IPS-NIHi7 (cell line): ENCODE measurements at regions not wholly inside any gene's neighbourhood (a gene's known extent, or its start where the extent isn't known, plus 50 kb on each side); places are given as distances from the start of the nearest gene placed in this dataset.

ENCODE experiments used
- DNase-seq: peaks from one replicate; pipeline ENCODE4 v3.0.0; 2012; ENCODE audit warnings: mixed read lengths; ENCODE audit errors: extremely low spot score

DNA sequence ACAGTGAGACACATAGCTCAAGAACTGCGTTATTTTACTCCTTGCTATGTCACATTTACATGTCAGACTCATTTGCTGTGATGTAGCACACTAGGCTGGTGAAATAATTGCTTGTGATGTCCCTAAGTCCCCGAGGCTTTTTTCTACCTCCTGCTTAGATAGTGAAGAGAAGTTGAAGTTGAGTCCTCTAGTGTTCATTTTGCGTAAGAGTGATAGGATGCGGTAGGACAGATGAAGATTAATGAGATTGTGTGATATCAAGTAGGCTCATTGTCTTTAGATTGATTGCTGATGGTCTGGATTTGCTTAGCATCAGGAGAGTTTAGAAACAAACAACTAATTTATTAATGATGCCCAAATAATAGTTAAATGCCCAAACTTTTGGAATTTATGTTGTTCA is 173.6 kb upstream of the NUDT6 start:
- DNase-seq: peak; percentile 23

DNA sequence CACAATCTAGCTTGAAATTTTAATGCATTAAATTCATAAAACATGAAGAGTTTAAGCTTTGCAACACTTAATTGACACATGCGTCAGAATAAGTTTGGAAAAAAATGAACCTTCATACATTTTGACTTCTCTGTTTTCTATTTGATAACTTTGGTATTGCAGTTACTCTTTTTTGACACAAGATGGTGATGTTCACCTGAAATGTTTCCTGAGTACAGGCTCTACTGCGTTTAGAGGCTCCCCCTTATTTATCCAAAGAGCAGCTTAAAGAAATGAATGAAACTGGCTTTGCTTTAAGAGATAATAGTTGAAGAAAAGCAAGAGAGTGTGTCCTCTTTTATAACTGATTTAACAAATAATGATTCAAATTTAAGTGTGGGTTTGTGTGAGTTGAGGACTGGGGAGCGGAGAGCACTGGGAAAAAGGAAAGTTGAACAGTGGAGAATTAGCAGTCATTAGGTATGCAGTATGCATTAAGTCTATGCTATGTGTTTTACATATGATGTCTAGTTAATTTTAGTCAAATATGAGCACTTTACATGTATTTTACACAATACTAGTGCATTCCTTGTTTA is 180.6 kb upstream of the NUDT6 start:
- DNase-seq: peak; percentile 38

GRCh38 chr4:123104310-123105025 is 182.1 kb upstream of the NUDT6 start:
- DNase-seq: no peak

DNA sequence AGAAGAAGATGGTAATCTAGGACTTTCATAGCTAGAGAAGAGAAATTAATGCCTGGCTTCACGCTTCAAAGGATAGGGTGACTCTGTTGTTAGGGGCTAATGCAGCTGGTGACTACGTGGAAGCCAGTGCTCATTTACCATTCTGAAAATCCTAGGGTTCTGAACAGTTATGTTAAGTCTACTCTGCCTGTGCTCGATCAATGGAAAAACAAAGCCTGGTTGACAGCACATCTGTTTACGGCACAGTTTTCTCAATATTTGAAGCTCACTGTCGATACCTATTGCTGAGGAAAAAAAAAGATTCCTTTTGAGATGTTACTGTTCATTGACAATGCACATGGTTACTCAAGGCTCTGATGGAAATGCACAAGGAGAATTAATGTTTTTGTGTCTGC is 182.6 kb upstream of the NUDT6 start:
- DNase-seq: no peak

DNA sequence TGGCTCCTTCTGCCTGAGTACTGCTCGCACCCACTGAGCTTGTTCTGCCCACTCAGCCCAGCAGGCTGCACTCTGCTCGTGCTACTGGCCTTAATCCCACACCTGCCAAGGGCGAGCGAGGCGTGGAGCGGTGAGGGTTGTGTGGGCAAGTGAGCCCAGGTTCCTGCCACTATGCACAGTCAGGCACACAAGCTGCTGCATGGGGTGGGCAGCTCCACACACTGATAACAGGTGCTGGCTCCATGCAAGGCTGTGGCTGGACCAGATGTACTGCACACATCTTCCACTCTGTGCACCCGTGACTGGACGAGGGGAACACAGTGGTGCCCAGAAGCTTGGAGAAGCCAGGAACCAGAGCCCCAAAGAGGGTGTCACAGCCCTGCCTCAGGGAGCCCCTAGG is 184.3 kb upstream of the NUDT6 start:
- DNase-seq: no peak

DNA sequence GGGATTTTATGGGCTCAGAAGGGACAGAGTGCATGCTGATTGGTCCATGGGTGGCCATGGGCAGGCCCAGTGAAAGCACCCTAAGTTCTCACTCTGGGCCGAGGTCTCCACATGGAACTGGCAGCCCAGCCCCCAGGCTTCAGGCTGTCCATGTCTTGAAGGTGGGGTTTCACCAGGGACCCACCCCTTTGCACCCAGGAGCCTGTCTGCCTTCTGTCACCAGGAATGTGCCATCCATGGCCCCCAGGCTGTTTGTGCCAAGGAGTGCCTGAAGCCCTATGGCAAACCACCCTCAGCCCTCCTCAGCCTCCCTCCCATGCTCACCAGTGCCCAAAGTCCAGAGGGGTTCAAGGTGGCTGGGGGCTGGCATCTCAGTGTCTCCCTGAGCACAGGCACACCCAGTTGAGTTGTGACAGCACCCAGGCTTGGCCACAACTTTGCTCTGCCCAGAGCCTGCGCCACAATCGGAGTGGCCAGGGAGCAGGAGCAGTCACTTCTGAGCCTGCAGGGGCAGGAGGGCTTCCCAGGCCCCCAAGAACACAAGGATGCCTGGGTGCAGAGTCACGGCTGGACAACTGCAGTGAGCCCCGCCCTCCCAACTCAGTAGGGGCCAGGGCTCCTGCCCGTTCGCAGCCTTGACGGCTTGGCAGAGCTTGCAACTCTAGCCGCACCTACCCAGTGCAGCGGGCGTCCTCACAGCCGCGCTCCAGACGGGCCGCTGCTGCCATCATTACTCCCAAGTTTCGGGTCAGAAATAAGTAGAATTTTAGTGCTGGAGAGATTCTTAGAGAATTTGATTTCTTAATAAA is 185.3 kb upstream of the NUDT6 start:
- no peak for DNase-seq

DNA sequence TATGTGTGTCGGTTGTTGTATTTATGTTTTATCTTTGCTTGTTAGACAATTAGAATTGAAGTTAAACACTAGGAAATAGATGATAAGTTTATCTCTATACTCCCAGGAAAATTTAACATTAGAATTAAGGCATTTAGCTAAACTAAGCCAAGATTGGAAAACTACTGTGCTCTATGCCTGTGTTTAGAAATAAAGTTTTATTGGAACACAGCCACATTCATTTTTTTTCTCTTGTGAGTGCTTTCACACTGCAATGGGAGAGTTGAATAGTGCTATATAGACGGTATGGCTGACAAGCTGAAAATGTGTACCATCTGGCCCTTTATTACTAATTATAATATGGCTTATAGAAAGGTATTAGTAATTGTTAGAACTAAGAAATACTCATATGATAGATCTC is 186.7 kb upstream of the NUDT6 start:
- DNase-seq: no peak

DNA sequence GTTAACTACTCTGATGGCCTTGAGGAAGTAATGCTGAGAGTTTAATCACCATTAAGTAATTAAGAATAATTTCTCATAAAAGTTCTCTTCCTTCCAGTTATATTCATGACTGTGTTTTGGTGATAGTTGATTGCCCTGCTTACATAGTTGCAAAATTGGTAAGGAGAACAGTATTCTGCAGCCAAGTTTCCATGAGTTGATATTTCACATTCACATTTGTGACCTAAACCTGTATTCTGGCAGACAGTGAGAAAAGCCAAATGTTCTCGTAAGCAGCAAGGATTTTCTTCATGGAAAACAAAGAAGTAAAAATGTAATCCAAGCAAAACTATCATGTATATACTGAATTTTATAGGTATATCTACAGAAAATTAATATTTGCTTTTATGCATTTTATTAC is 187.8 kb upstream of the NUDT6 start:
- no peak for DNase-seq

DNA sequence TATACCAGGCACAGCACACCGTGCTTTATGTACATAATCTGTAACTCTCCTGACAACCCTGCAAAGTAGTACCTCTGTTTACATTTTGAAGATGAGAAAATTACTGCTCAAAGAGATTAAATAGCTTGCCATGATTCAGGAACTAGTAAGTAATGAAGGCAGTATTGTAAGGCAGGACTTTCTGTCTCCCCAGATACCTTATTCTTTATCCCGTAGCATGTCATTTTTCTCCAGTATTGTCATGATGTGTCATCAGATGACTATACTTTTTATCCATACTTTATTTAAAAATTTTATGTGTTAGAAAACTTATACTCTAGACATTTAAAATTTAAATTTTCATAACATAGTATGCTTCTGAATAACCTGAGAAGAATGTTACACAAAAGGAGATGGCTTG is 188.3 kb upstream of the NUDT6 start:
- no peak for DNase-seq

DNA sequence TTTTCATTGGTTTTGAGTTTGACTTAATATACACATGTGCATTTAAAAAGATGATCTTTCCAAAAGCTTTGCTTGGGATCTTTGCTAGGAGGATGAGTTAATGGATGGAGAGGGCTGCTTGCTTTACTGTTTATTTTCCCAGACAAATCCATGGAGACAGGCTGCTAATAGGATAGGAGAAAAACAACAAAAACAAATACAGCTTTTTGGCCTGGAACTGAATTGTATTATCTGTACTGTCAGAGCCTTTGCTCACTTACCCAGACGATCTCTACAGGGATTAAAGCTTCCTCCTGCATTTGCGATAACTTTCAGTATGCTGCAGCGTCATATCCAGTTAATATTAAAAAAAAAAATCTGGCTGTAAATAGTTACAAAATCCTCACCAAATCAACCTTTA is 190.8 kb upstream of the NUDT6 start:
- DNase-seq: no peak

GRCh38 chr4:123114084-123114914 is 191.9 kb upstream of the NUDT6 start:
- DNase-seq: no peak

DNA sequence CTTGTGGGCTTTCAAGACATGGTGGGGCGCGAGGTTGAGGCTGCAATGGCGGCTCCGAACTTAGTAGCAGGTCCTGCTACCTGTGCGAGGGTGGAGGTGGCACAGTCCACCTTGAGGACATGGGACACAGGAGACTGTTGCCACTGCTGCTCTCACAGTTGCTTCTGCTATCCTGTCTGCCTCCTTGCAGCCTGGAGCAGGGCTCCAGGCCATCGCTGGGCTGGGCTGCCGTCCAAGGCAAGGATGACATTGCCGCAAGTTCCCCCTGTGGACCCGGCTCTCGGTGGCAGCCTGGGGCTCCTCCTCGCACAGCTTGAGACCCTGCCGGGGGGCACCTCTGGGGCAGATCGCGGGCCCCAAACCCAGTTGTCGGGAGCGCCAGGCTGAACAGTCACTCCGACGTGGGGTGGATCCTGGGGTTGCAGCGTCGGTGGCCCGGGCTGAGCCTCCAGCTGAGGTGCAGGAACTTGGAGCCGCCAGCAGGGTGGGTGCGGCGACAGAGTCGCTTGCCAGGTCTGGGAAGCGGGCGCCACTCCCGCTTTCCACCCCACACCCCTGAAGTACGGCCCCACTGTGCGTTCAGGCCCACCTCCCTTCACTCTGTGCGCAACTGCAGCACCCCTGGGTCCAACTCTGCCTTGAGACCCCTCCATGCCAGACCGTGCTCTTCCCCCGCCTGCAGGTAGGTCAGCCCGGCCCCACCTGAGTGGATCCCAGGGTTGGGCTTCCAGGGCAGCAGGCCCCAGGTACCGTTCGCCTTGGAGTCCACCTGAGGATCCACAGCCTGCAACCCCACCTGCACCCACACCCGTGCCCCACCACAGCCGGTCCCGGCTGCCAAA is 192.7 kb upstream of the NUDT6 start:
- DNase-seq: peak; percentile 44

- DNase-seq: no peak
These were observed 194.0 kb upstream of the NUDT6 start for GRCh38 chr4:123116412-123116811.

DNA sequence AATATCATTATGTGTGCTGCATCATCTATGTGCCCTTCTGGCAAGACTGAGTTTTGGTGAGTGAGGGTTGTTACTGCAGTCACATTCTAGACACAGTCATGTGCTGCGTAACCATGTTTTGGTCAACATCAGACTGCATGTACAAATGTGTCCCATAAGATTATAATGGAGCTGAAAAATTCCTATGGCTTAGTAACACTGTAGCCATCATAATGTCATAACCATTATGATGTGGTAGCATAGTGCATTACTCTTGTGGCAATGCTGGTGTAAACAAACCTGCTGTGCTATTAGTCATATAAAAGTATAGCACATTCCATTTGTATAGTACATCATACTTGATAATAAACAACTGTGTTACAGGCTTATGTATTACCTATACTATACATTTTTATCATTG is 198.1 kb upstream of the NUDT6 start:
- DNase-seq: no peak

DNA sequence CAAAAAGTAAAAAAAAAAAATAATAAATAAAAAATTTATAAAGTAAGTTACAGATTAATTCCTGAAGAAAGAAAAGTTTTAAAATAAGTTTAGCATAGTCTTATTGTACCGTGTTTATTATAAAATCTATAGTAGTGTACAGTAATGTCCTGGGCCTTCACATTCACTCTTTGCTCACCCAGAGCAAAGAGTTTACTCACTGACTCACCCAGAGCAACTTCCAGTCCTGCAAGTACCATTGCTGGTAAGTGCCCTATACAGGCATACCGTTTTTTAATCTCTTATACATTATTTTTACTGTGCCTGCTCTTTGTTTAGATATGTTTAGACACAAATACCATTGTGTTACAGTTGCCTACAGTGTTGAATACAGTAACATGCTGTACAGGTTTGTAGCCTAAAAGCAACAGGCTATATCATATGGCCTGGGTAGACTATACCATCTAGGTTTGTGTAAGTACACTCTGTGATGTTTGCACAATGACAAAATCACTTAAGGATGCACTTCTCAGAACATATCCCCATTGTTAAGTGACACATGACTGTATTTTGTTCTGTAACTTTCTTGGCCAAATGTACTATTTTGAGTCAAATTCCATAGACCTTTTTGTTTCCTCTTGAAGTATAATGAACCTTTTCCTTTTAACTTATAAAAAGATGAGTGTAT is 199.0 kb upstream of the NUDT6 start:
- DNase-seq: no peak

GRCh38 chr4:123125477-123125876 is 203.1 kb upstream of the NUDT6 start:
- no peak for DNase-seq

DNA sequence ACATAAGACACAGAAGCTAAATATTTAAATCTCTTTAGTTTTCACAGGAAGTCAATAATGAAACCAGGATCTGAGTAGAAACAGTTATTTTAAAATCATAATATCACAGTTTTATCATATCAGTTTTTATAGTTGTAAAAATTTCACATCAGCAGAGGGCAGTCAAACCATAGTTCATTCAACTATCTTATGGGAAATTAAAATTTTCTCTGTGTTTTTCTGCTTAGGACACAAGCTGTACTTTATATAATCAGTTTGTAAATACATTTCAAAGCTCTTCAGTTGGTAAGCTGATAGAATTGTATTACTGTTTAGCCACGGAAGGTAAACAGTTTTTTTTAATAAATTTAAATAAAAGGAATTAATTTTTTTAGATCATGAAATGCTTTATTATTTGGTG is 204.8 kb upstream of the NUDT6 start:
- DNase-seq: no peak

DNA sequence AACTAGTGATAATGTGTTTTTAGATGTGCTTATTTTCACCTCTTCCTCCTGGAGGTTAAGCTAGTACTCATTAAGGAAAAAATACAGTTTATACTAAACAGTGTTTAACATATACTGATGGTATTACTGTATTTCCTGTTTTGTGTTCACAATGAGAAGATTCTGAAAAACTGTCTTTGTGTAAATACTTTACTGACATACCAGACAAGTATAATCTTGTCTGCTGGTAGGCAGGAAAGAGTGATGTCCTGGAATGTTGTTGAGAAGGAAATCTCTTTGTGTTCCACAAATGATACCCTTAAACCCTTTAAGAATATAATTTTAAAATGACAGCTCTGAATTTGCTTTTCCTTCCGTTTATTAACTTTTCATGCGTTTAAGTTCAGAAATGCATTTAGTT is 205.5 kb upstream of the NUDT6 start:
- DNase-seq: no peak

- DNase-seq: no peak
These were observed 211.1 kb upstream of the NUDT6 start for GRCh38 chr4:123133397-123134050.

- no peak for DNase-seq
These were observed 222.2 kb upstream of the NUDT6 start for GRCh38 chr4:123144616-123145015.
